KMS-11 (cell line): ENCODE measurements at regions not wholly inside any gene's neighbourhood (a gene's known extent, or its start where the extent isn't known, plus 50 kb on each side); places are given as distances from the start of the nearest gene placed in this dataset.
"Not testable (repeated sequence)": the region's sequence is repeated elsewhere in the genome, so short reads cannot be mapped to it uniquely, and the experiment has no call there.

Experiments used
- H2AFZ ChIP-seq: fragments of 200-600 bp; sonication (generic); 2 replicates; pipeline ENCODE4 v1.6.1; 2016; ENCODE audit warnings: antibody characterized with exemption, mixed run types, low read depth
- H3K27ac ChIP-seq: fragments of 200-600 bp; sonication (generic); 2 replicates; pipeline ENCODE4 v1.6.1; 2016; ENCODE audit warnings: mild to moderate bottlenecking, mixed run types
- H3K27me3 ChIP-seq: fragments of 200-600 bp; sonication (generic); 2 replicates; pipeline ENCODE4 v1.6.1; 2017; ENCODE audit warnings: mild to moderate bottlenecking, low read depth, mixed run types, moderate library complexity; ENCODE audit not compliant: insufficient read depth
- H3K36me3 ChIP-seq: fragments of 200-600 bp; sonication (generic); 2 replicates; pipeline ENCODE4 v1.6.1; 2017; ENCODE audit warnings: mild to moderate bottlenecking, mixed run types; ENCODE audit not compliant: insufficient read depth
- H3K4me1 ChIP-seq: fragments of 200-600 bp; sonication (generic); 2 replicates; pipeline ENCODE4 v1.6.1; 2016; ENCODE audit warnings: mild to moderate bottlenecking, low read depth, mixed run types; ENCODE audit not compliant: poor library complexity, severe bottlenecking
- H3K4me2 ChIP-seq: fragments of 200-600 bp; sonication (generic); 2 replicates; pipeline ENCODE4 v1.7.0; 2016; ENCODE audit warnings: mild to moderate bottlenecking, mixed run types
- H3K4me3 ChIP-seq: fragments of 200-600 bp; sonication (generic); IDR thresholded peaks from 2 replicates; pipeline ENCODE4 v1.6.1; 2017; ENCODE audit warnings: low read depth, low read length, mixed read lengths; ENCODE audit not compliant: insufficient read depth
- H3K79me2 ChIP-seq: fragments of 200-600 bp; sonication (generic); 2 replicates; pipeline ENCODE4 v1.6.1; 2016; ENCODE audit warnings: low read depth, mixed run types; ENCODE audit not compliant: insufficient read depth
- H3K9ac ChIP-seq: fragments of 200-600 bp; sonication (generic); 2 replicates; pipeline ENCODE4 v1.6.1; 2016; ENCODE audit warnings: mild to moderate bottlenecking, mixed run types
- H4K20me1 ChIP-seq: fragments of 200-600 bp; sonication (generic); 2 replicates; pipeline ENCODE4 v1.6.1; 2016; ENCODE audit warnings: mild to moderate bottlenecking, mixed run types; ENCODE audit not compliant: insufficient read depth
- TF ChIP-seq, protein P1 (sequence below): fragments of 200-600 bp; sonication (generic); conservative IDR thresholded peaks from 2 replicates; pipeline ENCODE4 v1.6.1; 2017; ENCODE audit warnings: low read depth, mild to moderate bottlenecking, antibody characterized with exemption, low read length, moderate library complexity, mixed read lengths

DNA sequence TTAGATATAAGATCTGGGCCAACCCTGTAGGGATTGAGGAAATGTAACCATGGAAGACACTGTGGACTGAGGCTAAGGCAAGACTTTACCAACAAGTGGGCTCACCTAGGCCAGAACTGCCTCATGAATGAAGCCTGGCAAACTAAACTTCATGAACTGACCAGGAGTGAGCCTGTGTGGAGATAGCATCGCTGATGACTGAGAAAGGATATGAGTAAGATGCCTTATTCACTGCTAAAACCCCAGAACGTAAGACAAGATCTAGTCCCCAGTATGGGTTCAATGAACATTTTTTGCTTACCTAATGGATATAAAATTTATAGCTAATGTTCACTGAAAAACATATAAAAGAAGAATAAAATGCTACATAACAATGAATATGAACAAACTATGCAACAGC is 399.8 kb downstream of the SATB2 start:
- Histone ChIP-seq H3K79me2 (no peaks in the 10 kb centered on the region), H3K4me2 (no peak overlapping the region), H3K4me1 (no peaks in the 10 kb centered on the region), H3K4me3 (no peak overlapping the region), H3K9ac (no peak overlapping the region), H2AFZ (no peak overlapping the region), H3K27me3 (no peaks in the 10 kb centered on the region), H3K27ac (no peak overlapping the region), H3K36me3 (no peaks in the 10 kb centered on the region), H4K20me1 (no peaks in the 10 kb centered on the region)
- TF ChIP-seq, protein P1, sequence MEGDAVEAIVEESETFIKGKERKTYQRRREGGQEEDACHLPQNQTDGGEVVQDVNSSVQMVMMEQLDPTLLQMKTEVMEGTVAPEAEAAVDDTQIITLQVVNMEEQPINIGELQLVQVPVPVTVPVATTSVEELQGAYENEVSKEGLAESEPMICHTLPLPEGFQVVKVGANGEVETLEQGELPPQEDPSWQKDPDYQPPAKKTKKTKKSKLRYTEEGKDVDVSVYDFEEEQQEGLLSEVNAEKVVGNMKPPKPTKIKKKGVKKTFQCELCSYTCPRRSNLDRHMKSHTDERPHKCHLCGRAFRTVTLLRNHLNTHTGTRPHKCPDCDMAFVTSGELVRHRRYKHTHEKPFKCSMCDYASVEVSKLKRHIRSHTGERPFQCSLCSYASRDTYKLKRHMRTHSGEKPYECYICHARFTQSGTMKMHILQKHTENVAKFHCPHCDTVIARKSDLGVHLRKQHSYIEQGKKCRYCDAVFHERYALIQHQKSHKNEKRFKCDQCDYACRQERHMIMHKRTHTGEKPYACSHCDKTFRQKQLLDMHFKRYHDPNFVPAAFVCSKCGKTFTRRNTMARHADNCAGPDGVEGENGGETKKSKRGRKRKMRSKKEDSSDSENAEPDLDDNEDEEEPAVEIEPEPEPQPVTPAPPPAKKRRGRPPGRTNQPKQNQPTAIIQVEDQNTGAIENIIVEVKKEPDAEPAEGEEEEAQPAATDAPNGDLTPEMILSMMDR: no peak

DNA sequence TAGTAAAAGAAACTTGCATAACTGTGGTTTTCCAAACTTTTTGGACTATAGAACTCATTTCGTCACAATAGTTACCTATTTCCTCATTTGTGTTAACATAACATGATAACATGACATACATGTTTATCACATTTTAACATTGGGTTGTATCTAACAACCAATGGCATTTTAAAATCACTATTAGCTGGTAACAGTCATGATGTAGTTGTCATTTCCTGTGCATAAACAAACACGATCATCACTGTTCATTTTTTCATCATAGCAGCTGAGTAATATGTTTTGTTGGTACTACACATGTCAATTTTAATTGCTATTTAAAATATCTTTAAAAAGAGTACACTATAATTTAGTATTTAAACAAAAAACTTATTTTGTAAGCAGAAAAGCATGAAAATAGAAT is 402.4 kb downstream of the SATB2 start:
- H2AFZ ChIP-seq: no peak overlapping the region

GRCh38 chr2:199042660-199043379 is 414.9 kb downstream of the SATB2 start:
- H3K9ac ChIP-seq: no peak overlapping the region

More for the DNA sequence above, 402.4 kb downstream of the SATB2 start:
- Histone ChIP-seq H3K79me2 (no peaks in the 10 kb centered on the region), H3K36me3 (no peaks in the 10 kb centered on the region), H3K4me3 (no peak overlapping the region), H4K20me1 (no peaks in the 10 kb centered on the region), H3K27ac (no peak overlapping the region), H3K4me1 (no peaks in the 10 kb centered on the region), H3K27me3 (no peaks in the 10 kb centered on the region), H3K4me2 (no peak overlapping the region), H3K9ac (no peak overlapping the region)
- TF ChIP-seq, protein P1: no peak

DNA sequence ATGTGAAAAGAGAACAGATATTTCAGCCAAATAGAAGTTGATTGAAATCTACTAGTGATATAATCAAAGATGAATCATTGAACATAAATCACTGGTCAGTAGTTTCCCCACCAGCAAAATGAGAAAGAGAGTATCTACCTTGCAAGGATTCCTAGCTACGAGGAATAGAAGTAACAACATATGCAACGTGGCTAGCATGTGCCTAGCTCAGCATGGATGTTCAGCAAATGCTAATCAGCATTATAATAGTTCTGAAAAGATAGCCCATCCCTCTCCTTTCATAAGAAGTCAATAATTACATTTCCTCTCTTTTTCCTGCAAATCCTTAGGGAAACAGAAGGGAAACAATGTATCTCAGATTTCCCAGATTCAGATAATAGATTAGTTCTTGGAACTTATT is 417.2 kb downstream of the SATB2 start:
- no peak overlapping the region for H3K27ac ChIP-seq
- TF ChIP-seq, protein P1: no peak
- no peaks in the 10 kb centered on the region for H4K20me1 ChIP-seq
- H3K36me3 ChIP-seq: no peaks in the 10 kb centered on the region
- no peaks in the 10 kb centered on the region for H3K79me2 ChIP-seq
- H3K4me2 ChIP-seq: no peak overlapping the region
- no peak overlapping the region for H2AFZ ChIP-seq
- H3K9ac ChIP-seq: no peak overlapping the region
- H3K4me1 ChIP-seq: no peaks in the 10 kb centered on the region
- H3K27me3 ChIP-seq: no peaks in the 10 kb centered on the region
- H3K4me3 ChIP-seq: no peak overlapping the region

More at GRCh38 chr2:199042660-199043379, 414.9 kb downstream of the SATB2 start:
- Histone ChIP-seq H4K20me1 (no peaks in the 10 kb centered on the region), H3K36me3 (no peaks in the 10 kb centered on the region), H3K4me1 (no peaks in the 10 kb centered on the region), H3K4me3 (no peak overlapping the region), H2AFZ (no peak overlapping the region), H3K4me2 (no peak overlapping the region), H3K27me3 (no peaks in the 10 kb centered on the region), H3K79me2 (no peaks in the 10 kb centered on the region), H3K27ac (no peak overlapping the region)
- TF ChIP-seq, protein P1: no peak

GRCh38 chr2:199033761-199034160 is 424.0 kb downstream of the SATB2 start:
- not testable (repeated sequence) for H4K20me1 ChIP-seq, H3K79me2 ChIP-seq, H3K4me2 ChIP-seq, H3K4me1 ChIP-seq, H3K27me3 ChIP-seq, H2AFZ ChIP-seq, H3K36me3 ChIP-seq, H3K9ac ChIP-seq, H3K4me3 ChIP-seq, H3K27ac ChIP-seq
